ENCODE measurements at regions not wholly inside any gene's neighbourhood (a gene's known extent, or its start where the extent isn't known, plus 50 kb on each side); places are given as distances from the start of the nearest gene placed in this dataset.
"Not testable (repeated sequence)": the region's sequence is repeated elsewhere in the genome, so short reads cannot be mapped to it uniquely, and the experiment has no call there.

- in situ Hi-C loops (cut with HindIII; ENCODE audit: low sequenced_read_pairs), result no loop called here
- DNase-seq (ENCODE audit: low spot score), result no peak
Measured at GRCh38 chr2:65791404-65791975, 359.1 kb upstream of the SPRED2 start.

- DNase-seq (ENCODE audit: low spot score), result no peak
Measured at GRCh38 chr2:65790676-65790935, 358.2 kb upstream of the SPRED2 start.

DNA sequence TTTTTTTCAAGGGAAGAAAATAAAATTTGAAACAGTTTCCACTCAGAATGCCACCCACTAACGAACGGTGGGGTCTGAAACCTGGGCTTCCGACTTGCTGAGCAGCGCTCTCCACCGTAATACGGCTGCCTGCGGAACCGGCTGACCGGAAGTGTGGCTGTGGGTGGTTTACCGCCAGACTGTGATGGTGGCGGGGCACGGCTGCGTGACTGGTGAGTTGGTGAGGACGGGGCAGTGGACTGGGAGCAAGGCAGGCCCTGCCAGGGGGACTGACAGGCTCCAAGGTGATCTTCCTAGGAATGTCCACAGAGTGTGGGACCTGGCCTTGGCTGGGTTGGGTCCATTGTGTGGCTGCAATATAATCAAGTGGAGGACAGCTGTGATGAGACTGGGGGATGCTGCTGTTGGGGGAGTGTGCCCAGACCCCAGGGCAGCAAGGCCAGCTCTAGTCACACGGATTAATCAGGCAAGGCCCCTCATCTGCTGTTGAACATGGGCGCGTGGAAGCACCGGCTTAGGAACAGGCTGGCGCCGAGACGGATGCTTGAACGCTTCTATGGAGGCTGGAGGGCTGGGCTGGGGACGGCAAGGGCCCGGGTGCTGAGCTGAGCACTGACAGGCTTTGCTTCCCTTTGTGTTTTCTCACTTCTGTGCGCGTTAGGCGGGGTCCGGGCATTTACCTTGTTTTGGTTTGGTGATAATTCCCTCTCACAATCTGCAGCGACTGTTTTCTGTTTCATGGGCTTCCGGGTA lies 357.7 kb upstream of the SPRED2 start:
- DNase-seq (ENCODE audit: low spot score), result no peak
- in situ Hi-C loops (cut with HindIII; ENCODE audit: low sequenced_read_pairs), result no loop called here

More at GRCh38 chr2:65790676-65790935, 358.2 kb upstream of the SPRED2 start:
- in situ Hi-C loops (cut with HindIII; ENCODE audit: low sequenced_read_pairs), result no loop called here

DNA sequence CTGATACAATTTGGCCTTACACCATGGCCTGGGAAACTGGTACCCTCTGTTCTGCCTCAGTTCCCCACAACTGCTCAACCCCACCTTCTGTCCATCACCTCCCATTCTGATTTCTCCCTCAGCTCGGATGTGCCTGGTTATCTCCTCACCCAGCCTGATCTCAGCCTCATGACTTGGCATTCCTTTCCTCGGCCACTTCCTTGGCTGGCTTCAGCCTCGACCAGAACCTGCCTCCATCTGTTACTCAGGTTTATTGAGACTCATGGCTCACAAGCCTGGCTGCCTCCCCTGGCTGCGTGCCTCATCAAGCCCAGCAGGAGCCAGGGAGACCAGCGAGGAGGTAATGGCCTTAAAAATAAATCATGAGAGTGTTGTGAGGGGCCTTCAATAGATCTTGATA lies 356.2 kb upstream of the SPRED2 start:
- DNase-seq (ENCODE audit: low spot score), result peak; percentile 97
- in situ Hi-C loops (cut with HindIII; ENCODE audit: low sequenced_read_pairs), result no loop called here

- in situ Hi-C loops (cut with HindIII; ENCODE audit: low sequenced_read_pairs), result no loop called here
- DNase-seq (ENCODE audit: low spot score), result no peak
Measured at GRCh38 chr2:65786765-65787164, 354.4 kb upstream of the SPRED2 start.

DNA sequence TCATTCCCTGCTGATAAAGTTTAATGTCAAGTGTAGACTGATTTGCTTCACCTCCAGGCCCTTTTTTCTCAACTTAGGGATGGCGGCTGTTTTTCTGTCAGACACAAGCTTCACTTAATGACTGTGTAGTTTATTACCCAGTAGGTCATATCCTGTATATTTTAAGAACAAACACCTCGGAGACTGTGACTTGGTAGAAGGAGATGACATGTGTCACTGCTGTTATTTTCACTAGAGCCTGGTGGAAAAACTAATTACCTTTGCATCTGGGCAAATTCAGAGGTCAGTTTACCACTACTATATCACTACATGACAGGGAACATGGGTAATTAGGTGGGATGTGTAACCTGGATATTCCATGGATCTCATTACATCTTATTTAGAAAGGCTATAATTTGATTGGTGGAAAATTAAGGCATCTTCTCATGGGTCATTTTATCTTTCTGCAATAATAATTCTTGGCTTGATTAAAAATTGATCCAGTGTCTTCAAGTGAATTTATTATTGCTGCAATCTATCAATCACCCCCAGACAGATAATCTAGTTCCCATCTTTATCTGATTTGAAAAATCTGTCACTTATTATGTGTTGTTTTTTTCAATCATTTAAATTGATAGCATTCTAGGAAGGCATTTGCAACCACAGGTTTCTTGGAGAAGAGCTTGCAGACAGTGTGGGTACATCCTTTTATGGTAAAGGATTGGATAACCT lies 353.8 kb upstream of the SPRED2 start:
- in situ Hi-C loops (cut with HindIII; ENCODE audit: low sequenced_read_pairs), result no loop called here

GRCh38 chr2:65782996-65783650 lies 350.7 kb upstream of the SPRED2 start:
- DNase-seq (ENCODE audit: low spot score), result no peak
- in situ Hi-C loops (cut with HindIII; ENCODE audit: low sequenced_read_pairs), result no loop called here

More for the DNA sequence above, 353.8 kb upstream of the SPRED2 start:
- no peak for DNase-seq (ENCODE audit: low spot score)

DNA sequence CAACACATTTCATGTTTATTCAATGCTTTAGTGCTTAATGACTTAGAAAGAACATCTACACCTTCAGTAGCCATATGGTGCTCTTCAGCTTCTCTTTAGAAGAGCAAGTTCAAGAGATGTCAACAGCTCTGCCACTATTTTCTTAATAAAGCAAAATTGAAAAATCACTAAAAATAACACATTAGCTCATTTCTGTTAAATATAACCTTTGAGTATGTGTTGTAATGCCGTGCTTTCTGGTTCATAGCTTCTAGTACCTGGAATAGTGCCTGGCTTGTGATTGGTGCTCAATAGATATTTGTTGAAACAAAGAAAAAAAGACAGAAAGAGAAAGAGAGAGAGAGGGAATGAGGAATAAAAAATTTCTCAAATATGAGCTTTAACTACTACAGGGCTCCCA lies 349.8 kb upstream of the SPRED2 start:
- in situ Hi-C loops (cut with HindIII; ENCODE audit: low sequenced_read_pairs), result no loop called here
- no peak for DNase-seq (ENCODE audit: low spot score)

- in situ Hi-C loops (cut with HindIII; ENCODE audit: low sequenced_read_pairs), result no loop called here
- DNase-seq (ENCODE audit: low spot score), result no peak
Measured at GRCh38 chr2:65781756-65782155, 349.4 kb upstream of the SPRED2 start.

GRCh38 chr2:65779021-65779420 lies 346.6 kb upstream of the SPRED2 start:
- in situ Hi-C loops (cut with HindIII; ENCODE audit: low sequenced_read_pairs), result no loop called here
- peak; percentile 70 for DNase-seq (ENCODE audit: low spot score)

GRCh38 chr2:65778137-65778536 lies 345.7 kb upstream of the SPRED2 start:
- in situ Hi-C loops (cut with HindIII; ENCODE audit: low sequenced_read_pairs), result no loop called here
- DNase-seq (ENCODE audit: low spot score), result no peak

GRCh38 chr2:65775839-65776238 lies 343.4 kb upstream of the SPRED2 start:
- in situ Hi-C loops (cut with HindIII; ENCODE audit: low sequenced_read_pairs), result no loop called here

DNA sequence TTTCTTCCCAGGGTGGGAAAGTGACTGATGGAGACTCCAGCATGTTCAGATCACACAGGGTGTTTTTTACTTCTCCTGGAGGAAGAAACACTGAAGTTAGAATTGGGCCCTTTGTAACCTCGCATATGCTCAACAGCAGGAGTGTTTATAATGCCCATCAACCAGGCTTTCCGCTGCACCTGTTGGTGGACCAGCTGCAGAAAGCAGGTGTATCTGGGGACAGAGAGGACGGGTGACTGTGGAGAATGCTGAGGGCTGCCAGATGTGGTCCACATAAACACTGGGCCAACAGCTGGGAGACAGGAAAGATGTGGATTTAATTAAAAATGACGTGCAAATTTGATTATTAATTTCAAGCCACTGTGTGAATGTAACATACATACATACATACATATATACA lies 335.5 kb upstream of the SPRED2 start:
- in situ Hi-C loops (cut with HindIII; ENCODE audit: low sequenced_read_pairs), result no loop called here
- DNase-seq (ENCODE audit: low spot score), result no peak

More at GRCh38 chr2:65775839-65776238, 343.4 kb upstream of the SPRED2 start:
- DNase-seq (ENCODE audit: low spot score), result no peak

- no peak for DNase-seq (ENCODE audit: low spot score)
- in situ Hi-C loops (cut with HindIII; ENCODE audit: low sequenced_read_pairs), result no loop called here
Measured at GRCh38 chr2:65766768-65767267, 334.4 kb upstream of the SPRED2 start.

DNA sequence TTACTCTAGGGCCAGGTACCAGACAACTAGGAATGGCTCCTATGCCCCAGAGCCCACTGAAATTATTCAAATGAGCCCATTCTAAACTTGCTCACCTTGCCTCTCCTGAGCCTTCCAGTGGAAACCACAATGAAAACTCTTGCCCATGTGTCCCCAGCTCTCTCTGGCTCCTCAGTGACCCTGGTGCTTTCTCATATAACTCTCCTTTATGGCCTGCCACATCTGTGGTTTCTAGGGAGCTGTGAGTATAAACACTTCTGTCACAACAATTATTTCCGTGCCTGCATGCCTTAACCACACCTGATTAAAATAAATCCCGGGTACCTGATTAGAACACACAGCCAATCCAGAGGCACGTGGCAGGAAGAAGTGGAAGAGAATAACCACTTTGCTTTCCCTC lies 333.0 kb upstream of the SPRED2 start:
- DNase-seq (ENCODE audit: low spot score), result no peak
- in situ Hi-C loops (cut with HindIII; ENCODE audit: low sequenced_read_pairs), result no loop called here

- in situ Hi-C loops (cut with HindIII; ENCODE audit: low sequenced_read_pairs), result no loop called here
- DNase-seq (ENCODE audit: low spot score), result no peak
Measured at GRCh38 chr2:65762068-65762467, 329.7 kb upstream of the SPRED2 start.

GRCh38 chr2:65754219-65754618 lies 321.8 kb upstream of the SPRED2 start:
- peak; percentile 80 for DNase-seq (ENCODE audit: low spot score)
- in situ Hi-C loops (cut with HindIII; ENCODE audit: low sequenced_read_pairs), result no loop called here

DNA sequence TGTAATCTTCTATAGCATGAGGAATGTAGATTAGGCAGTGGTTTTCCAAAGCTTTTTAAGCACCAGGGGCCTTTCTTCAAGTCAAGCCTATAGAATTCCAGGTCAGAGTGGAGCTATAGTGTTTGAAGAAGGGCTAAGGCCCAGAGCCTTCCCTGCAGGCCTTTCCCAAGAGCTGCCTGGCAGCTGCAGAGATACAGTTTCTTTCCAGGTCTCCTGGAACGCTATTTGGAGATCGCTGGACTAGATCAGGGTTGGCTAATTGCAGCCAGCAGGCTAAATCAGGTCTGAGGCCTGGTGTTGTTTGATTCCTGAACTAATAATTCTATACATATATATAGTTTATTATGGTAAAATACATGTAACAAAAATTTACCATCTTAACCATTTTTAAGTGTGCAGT lies 319.0 kb upstream of the SPRED2 start:
- in situ Hi-C loops (cut with HindIII; ENCODE audit: low sequenced_read_pairs), result no loop called here

DNA sequence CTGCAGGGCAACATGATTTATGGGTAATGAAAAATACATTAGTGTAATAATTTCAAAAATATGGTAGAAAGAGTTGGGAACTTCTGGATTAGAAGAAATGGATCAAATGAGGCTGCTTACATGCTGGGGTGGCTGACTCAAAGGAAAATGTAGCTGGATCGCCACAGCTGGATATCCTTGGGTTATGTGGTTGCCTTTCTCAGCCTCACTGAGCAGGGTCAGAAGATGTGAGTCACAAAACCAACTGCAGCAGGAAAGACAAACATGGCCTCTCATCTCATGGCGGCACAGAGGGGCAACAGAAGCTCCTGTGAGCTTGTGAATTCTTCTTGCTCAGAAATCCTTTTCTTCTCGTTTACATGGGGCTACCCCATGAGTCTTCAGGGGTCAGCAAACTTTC lies 317.1 kb upstream of the SPRED2 start:
- in situ Hi-C loops (cut with HindIII; ENCODE audit: low sequenced_read_pairs), result no loop called here
- DNase-seq (ENCODE audit: low spot score), result no peak

More for the DNA sequence above, 319.0 kb upstream of the SPRED2 start:
- DNase-seq (ENCODE audit: low spot score), result no peak

DNA sequence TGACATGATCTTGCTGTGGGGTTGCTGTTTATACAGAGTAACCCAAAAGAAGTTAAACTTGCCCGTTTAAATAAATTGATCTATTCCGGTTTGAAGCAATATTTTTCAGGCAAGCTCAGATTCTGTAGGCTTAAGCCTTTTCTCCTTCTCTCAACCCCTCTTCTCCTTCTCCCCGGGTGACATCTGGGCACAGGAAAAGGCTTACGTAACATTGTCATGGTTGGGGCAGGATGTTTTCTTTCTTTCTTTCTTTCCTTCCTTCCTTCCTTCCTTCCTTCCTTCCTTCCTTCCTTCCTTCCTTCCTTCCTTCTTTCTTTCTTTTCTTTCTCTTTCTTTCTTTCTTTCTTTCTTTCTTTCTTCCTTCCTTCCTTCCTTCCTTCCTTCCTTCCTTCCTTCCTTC lies 315.5 kb upstream of the SPRED2 start:
- DNase-seq (ENCODE audit: low spot score); in situ Hi-C loops (cut with HindIII; ENCODE audit: low sequenced_read_pairs): not testable (repeated sequence)
